Ectodermal cell (in vitro differentiated cells): ENCODE measurements at regions not wholly inside any gene's neighbourhood (a gene's known extent, or its start where the extent isn't known, plus 50 kb on each side); places are given as distances from the start of the nearest gene placed in this dataset.

Experiments
- H3K27ac ChIP-seq: 2 replicates; pipeline ENCODE4 v1.7.0; 2013; ENCODE audit warnings: mild to moderate bottlenecking, low read depth, low read length; ENCODE audit not compliant: insufficient read depth, poor library complexity, severe bottlenecking
- H3K27me3 ChIP-seq: 2 replicates; pipeline ENCODE4 v1.7.0; 2013; ENCODE audit warnings: mild to moderate bottlenecking, low read length; ENCODE audit not compliant: insufficient read depth, control insufficient read depth, poor library complexity, severe bottlenecking
- H3K36me3 ChIP-seq: one replicate; pipeline ENCODE4 v1.7.0; 2013; ENCODE audit warnings: low read length; ENCODE audit not compliant: control insufficient read depth, insufficient read depth
- H3K4me1 ChIP-seq: one replicate; pipeline ENCODE4 v1.7.0; 2013; ENCODE audit warnings: low read length; ENCODE audit not compliant: control insufficient read depth, insufficient read depth
- H3K4me3 ChIP-seq: 2 replicates; pipeline ENCODE4 v1.7.0; 2013; ENCODE audit warnings: low read depth, low read length, control low read depth; ENCODE audit not compliant: insufficient read depth
- H3K9me3 ChIP-seq: 2 replicates; pipeline ENCODE4 v1.7.0; 2013; ENCODE audit warnings: mild to moderate bottlenecking, low read length, moderate library complexity; ENCODE audit not compliant: control insufficient read depth
- WGBS, 2 experiments: methylation state at CpG; one replicate each; pipeline ENCODE4 v1.1.7; 2013; ENCODE audit warnings: missing lambda C conversion rate in 2 of 2; 5-methylcytosine and 5-hydroxymethylcytosine counted together

- Histone ChIP-seq H3K4me3 (no peak overlapping the region), H3K4me1 (no peaks in the 10 kb centered on the region), H3K27ac (no peak overlapping the region), H3K27me3 (no peaks in the 10 kb centered on the region), H3K9me3 (no peaks in the 10 kb centered on the region), H3K36me3 (no peaks in the 10 kb centered on the region)
These were observed 318.5 kb upstream of the TNP1 start for GRCh38 chr2:217178341-217178740.

GRCh38 chr2:217177720-217178119 is 317.9 kb upstream of the TNP1 start:
- no peaks in the 10 kb centered on the region for H3K27me3 ChIP-seq
- H3K4me1 ChIP-seq = no peaks in the 10 kb centered on the region
- H3K27ac ChIP-seq = no peak overlapping the region
- no peak overlapping the region for H3K4me3 ChIP-seq
- no peaks in the 10 kb centered on the region for H3K36me3 ChIP-seq
- H3K9me3 ChIP-seq = no peaks in the 10 kb centered on the region

- Histone ChIP-seq H3K4me1 (no peaks in the 10 kb centered on the region), H3K27me3 (no peaks in the 10 kb centered on the region), H3K27ac (no peak overlapping the region), H3K9me3 (no peaks in the 10 kb centered on the region), H3K36me3 (no peaks in the 10 kb centered on the region), H3K4me3 (no peak overlapping the region)
These were observed 312.0 kb upstream of the TNP1 start for GRCh38 chr2:217171874-217172273.

GRCh38 chr2:217168496-217168895 is 308.6 kb upstream of the TNP1 start:
- Histone ChIP-seq H3K4me3 (no peak overlapping the region), H3K4me1 (peaks cover 3% of the 10 kb centered on the region), H3K27me3 (no peaks in the 10 kb centered on the region), H3K36me3 (no peaks in the 10 kb centered on the region), H3K9me3 (no peaks in the 10 kb centered on the region), H3K27ac (no peak overlapping the region)
- 94 to 96% methylated on average over 1 of the region's 1 CpG for WGBS, 2 experiments

GRCh38 chr2:217167531-217167930 is 307.7 kb upstream of the TNP1 start:
- Histone ChIP-seq H3K4me3 (no peak overlapping the region), H3K27me3 (no peaks in the 10 kb centered on the region), H3K4me1 (peaks cover 9% of the 10 kb centered on the region), H3K36me3 (no peaks in the 10 kb centered on the region), H3K27ac (no peak overlapping the region), H3K9me3 (no peaks in the 10 kb centered on the region)

- WGBS, 2 experiments = 77% methylated on average over 3 of the region's 3 CpGs; no CpG with 5 or more reads in 1 of the 2 experiments
- Histone ChIP-seq H3K27ac (no peak overlapping the region), H3K4me3 (no peak overlapping the region), H3K36me3 (no peaks in the 10 kb centered on the region), H3K27me3 (no peaks in the 10 kb centered on the region), H3K4me1 (peaks cover 12% of the 10 kb centered on the region), H3K9me3 (no peaks in the 10 kb centered on the region)
These were observed 306.5 kb upstream of the TNP1 start for GRCh38 chr2:217166241-217166850.

- no peak overlapping the region for H3K27ac ChIP-seq
- no peaks in the 10 kb centered on the region for H3K27me3 ChIP-seq
- no peaks in the 10 kb centered on the region for H3K36me3 ChIP-seq
- H3K4me3 ChIP-seq = no peak overlapping the region
- no peaks in the 10 kb centered on the region for H3K9me3 ChIP-seq
- 97% methylated on average over 1 to 2 of the region's 2 CpGs for WGBS, 2 experiments
- H3K4me1 ChIP-seq = peaks cover 12% of the 10 kb centered on the region
These were observed 305.7 kb upstream of the TNP1 start for GRCh38 chr2:217165547-217165946.

- WGBS, 2 experiments = 94 to 95% methylated on average over 4 of the region's 4 CpGs
- Histone ChIP-seq H3K27ac (no peak overlapping the region), H3K4me3 (no peak overlapping the region)
These were observed 304.1 kb upstream of the TNP1 start for GRCh38 chr2:217163987-217164386.

GRCh38 chr2:217162533-217162932 is 302.7 kb upstream of the TNP1 start:
- Histone ChIP-seq H3K4me1 (peaks cover 12% of the 10 kb centered on the region), H3K36me3 (no peaks in the 10 kb centered on the region), H3K9me3 (no peaks in the 10 kb centered on the region), H3K27me3 (no peaks in the 10 kb centered on the region), H3K27ac (peak overlapping the region; percentile 39), H3K4me3 (no peak overlapping the region)
- WGBS, 2 experiments = 60 to 61% methylated on average over 9 of the region's 9 CpGs

More at GRCh38 chr2:217163987-217164386, 304.1 kb upstream of the TNP1 start:
- Histone ChIP-seq H3K27me3 (no peaks in the 10 kb centered on the region), H3K9me3 (no peaks in the 10 kb centered on the region), H3K4me1 (peaks cover 12% of the 10 kb centered on the region), H3K36me3 (no peaks in the 10 kb centered on the region)

- Histone ChIP-seq H3K4me1 (peaks cover 9% of the 10 kb centered on the region), H3K27ac (no peak overlapping the region), H3K9me3 (no peaks in the 10 kb centered on the region), H3K4me3 (no peak overlapping the region), H3K36me3 (no peaks in the 10 kb centered on the region), H3K27me3 (no peaks in the 10 kb centered on the region)
- WGBS, 2 experiments = 86 to 87% methylated on average over 8 to 9 of the region's 9 CpGs
These were observed 301.4 kb upstream of the TNP1 start for GRCh38 chr2:217160978-217161973.
